SK-N-SH treated with all-trans-retinoic acid at 6 μM for 48 hours (cell line): ENCODE measurements at regions not wholly inside any gene's neighbourhood (a gene's known extent, or its start where the extent isn't known, plus 50 kb on each side); places are given as distances from the start of the nearest gene placed in this dataset.
"Not testable (repeated sequence)": the region's sequence is repeated elsewhere in the genome, so short reads cannot be mapped to it uniquely, and the experiment has no call there.

Experiments
- ATAC-seq: fragments of 200-7000 bp; cut with Tn5 transposase; 3 replicates; pipeline ENCODE4 v1.9.1; 2020; ENCODE audit warnings: mild to moderate bottlenecking, moderate library complexity
- ARNTL ChIP-seq: fragments of 450-650 bp; formaldehyde crosslinking; IDR thresholded peaks from 2 replicates; pipeline ENCODE4 v1.5.0; 2020; ENCODE audit warnings: low read depth, mild to moderate bottlenecking, moderate library complexity, borderline replicate concordance
- BACH2 ChIP-seq: fragments of 250-450 bp; sonication (Bioruptor Pico); IDR thresholded peaks from 2 replicates; pipeline ENCODE4 v1.9.0; 2021; ENCODE audit warnings: mild to moderate bottlenecking, borderline replicate concordance
- CSDC2 ChIP-seq: fragments of 250-450 bp; sonication (Bioruptor Pico); IDR thresholded peaks from 2 replicates; pipeline ENCODE4 v1.5.0; 2020; ENCODE audit warnings: mild to moderate bottlenecking, moderate library complexity
- ESRRG ChIP-seq: fragments of 250-450 bp; sonication (Bioruptor Pico); IDR thresholded peaks from 2 replicates; pipeline ENCODE4 v1.6.1; 2021; ENCODE audit warnings: mild to moderate bottlenecking
- GLIS3 ChIP-seq: fragments of 250-450 bp; sonication (Bioruptor Pico); IDR thresholded peaks from 2 replicates; pipeline ENCODE4 v1.5.0; 2020; ENCODE audit warnings: mild to moderate bottlenecking, moderate library complexity
- OSR1 ChIP-seq: fragments of 250-450 bp; sonication (Bioruptor Pico); IDR thresholded peaks from 2 replicates; pipeline ENCODE4 v1.8.0; 2022; ENCODE audit warnings: moderate library complexity, mild to moderate bottlenecking, inconsistent platforms
- PPARA ChIP-seq: fragments of 250-450 bp; sonication (Bioruptor Pico); IDR thresholded peaks from 2 replicates; pipeline ENCODE4 v1.5.0; 2020; ENCODE audit warnings: mild to moderate bottlenecking, borderline replicate concordance
- RARB ChIP-seq: fragments of 250-450 bp; sonication (Bioruptor Pico); IDR thresholded peaks from 2 replicates; pipeline ENCODE4 v1.8.0; 2021; ENCODE audit warnings: mild to moderate bottlenecking, moderate library complexity
- SNAI2 ChIP-seq: fragments of 250-450 bp; sonication (Bioruptor Pico); IDR thresholded peaks from 2 replicates; pipeline ENCODE4 v1.5.0; 2020; ENCODE audit warnings: mild to moderate bottlenecking, moderate library complexity
- TCF4 ChIP-seq: fragments of 250-450 bp; sonication (Bioruptor Pico); IDR thresholded peaks from 2 replicates; pipeline ENCODE4 v1.8.0; 2021; ENCODE audit warnings: mild to moderate bottlenecking, moderate library complexity, borderline replicate concordance
- TOX ChIP-seq: fragments of 250-450 bp; sonication (Bioruptor Pico); IDR thresholded peaks from 2 replicates; pipeline ENCODE4 v1.8.0; 2021; ENCODE audit warnings: mild to moderate bottlenecking, moderate library complexity, borderline replicate concordance
- ZC3H10 ChIP-seq: fragments of 250-450 bp; sonication (Bioruptor Pico); IDR thresholded peaks from 2 replicates; pipeline ENCODE4 v1.5.1; 2021; ENCODE audit warnings: mild to moderate bottlenecking, moderate library complexity
- TF ChIP-seq, protein P1 (sequence below): fragments of 250-450 bp; sonication (Bioruptor Pico); IDR thresholded peaks from 2 replicates; pipeline ENCODE4 v1.8.0; 2020; ENCODE audit warnings: mild to moderate bottlenecking, moderate library complexity, borderline replicate concordance
- TF ChIP-seq, protein P2 (sequence below): fragments of 250-450 bp; sonication (Bioruptor Pico); IDR thresholded peaks from 2 replicates; pipeline ENCODE4 v1.5.1; 2021; ENCODE audit warnings: mild to moderate bottlenecking, moderate library complexity
- TF ChIP-seq, protein P3 (sequence below): fragments of 250-450 bp; sonication (Bioruptor Pico); IDR thresholded peaks from 2 replicates; pipeline ENCODE4 v1.5.0; 2020; ENCODE audit warnings: mild to moderate bottlenecking, moderate library complexity
- TF ChIP-seq, protein P4 (sequence below): fragments of 250-450 bp; sonication (Bioruptor Pico); IDR thresholded peaks from 2 replicates; pipeline ENCODE4 v1.8.0; 2021; ENCODE audit warnings: low read depth, mild to moderate bottlenecking, moderate library complexity, borderline replicate concordance

DNA sequence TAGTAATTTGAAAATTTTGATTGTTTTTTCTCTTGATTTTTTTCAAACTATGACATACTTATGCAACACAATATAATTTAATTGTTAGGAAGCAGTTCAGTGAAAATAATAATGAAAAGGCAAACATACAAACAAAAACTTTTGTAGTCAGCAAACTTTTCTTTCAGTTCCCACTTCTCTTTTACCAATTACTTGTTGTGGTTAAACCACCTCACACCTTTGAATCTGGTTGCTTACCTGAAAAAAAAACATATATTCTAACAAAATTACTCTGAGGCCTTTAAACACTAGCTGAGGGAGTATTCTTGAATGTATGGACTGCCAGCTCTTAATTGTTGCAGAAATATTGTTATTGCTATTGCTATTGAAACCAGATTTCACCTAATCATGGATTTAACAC lies 266.2 kb upstream of the SEMA3C start:
- no peak for ATAC-seq
- TF ChIP-seq, protein P1, sequence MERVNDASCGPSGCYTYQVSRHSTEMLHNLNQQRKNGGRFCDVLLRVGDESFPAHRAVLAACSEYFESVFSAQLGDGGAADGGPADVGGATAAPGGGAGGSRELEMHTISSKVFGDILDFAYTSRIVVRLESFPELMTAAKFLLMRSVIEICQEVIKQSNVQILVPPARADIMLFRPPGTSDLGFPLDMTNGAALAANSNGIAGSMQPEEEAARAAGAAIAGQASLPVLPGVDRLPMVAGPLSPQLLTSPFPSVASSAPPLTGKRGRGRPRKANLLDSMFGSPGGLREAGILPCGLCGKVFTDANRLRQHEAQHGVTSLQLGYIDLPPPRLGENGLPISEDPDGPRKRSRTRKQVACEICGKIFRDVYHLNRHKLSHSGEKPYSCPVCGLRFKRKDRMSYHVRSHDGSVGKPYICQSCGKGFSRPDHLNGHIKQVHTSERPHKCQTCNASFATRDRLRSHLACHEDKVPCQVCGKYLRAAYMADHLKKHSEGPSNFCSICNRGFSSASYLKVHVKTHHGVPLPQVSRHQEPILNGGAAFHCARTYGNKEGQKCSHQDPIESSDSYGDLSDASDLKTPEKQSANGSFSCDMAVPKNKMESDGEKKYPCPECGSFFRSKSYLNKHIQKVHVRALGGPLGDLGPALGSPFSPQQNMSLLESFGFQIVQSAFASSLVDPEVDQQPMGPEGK (CRISPR knock-in tag), result no peak
- TF ChIP-seq ESRRG (no peak), ARNTL (CRISPR knock-in tag) (no peak)

DNA sequence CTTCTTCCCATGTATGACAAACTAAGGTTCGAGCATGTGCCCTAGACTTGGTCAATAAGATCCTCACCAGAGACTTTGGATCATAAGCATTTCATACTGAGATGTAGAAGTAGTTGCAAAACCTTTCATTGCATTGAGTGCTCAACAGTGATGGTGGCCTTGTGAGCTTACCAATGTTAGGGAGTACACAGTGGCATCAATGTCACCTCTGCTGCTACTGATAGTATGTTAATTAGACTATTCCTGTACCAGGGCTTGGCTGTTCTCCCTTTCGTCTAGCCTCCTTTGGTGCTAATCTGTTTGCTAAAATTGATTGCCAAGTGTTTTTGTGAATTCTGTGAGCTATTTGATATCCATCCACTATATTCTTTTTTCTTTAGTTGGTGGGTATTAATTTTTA lies 264.5 kb upstream of the SEMA3C start:
- no peak for TF ChIP-seq OSR1
- TF ChIP-seq, protein P1 (CRISPR knock-in tag), result no peak
- TF ChIP-seq RARB (CRISPR knock-in tag), result no peak
- no peak for TF ChIP-seq PPARA (CRISPR knock-in tag)
- TF ChIP-seq, protein P2, sequence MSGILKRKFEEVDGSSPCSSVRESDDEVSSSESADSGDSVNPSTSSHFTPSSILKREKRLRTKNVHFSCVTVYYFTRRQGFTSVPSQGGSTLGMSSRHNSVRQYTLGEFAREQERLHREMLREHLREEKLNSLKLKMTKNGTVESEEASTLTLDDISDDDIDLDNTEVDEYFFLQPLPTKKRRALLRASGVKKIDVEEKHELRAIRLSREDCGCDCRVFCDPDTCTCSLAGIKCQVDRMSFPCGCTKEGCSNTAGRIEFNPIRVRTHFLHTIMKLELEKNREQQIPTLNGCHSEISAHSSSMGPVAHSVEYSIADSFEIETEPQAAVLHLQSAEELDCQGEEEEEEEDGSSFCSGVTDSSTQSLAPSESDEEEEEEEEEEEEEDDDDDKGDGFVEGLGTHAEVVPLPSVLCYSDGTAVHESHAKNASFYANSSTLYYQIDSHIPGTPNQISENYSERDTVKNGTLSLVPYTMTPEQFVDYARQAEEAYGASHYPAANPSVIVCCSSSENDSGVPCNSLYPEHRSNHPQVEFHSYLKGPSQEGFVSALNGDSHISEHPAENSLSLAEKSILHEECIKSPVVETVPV, result no peak
- no peak for TF ChIP-seq ESRRG
- TF ChIP-seq SNAI2 (CRISPR knock-in tag), result no peak
- TF ChIP-seq, protein P3, sequence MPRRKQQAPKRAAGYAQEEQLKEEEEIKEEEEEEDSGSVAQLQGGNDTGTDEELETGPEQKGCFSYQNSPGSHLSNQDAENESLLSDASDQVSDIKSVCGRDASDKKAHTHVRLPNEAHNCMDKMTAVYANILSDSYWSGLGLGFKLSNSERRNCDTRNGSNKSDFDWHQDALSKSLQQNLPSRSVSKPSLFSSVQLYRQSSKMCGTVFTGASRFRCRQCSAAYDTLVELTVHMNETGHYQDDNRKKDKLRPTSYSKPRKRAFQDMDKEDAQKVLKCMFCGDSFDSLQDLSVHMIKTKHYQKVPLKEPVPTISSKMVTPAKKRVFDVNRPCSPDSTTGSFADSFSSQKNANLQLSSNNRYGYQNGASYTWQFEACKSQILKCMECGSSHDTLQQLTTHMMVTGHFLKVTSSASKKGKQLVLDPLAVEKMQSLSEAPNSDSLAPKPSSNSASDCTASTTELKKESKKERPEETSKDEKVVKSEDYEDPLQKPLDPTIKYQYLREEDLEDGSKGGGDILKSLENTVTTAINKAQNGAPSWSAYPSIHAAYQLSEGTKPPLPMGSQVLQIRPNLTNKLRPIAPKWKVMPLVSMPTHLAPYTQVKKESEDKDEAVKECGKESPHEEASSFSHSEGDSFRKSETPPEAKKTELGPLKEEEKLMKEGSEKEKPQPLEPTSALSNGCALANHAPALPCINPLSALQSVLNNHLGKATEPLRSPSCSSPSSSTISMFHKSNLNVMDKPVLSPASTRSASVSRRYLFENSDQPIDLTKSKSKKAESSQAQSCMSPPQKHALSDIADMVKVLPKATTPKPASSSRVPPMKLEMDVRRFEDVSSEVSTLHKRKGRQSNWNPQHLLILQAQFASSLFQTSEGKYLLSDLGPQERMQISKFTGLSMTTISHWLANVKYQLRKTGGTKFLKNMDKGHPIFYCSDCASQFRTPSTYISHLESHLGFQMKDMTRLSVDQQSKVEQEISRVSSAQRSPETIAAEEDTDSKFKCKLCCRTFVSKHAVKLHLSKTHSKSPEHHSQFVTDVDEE, result no peak
- no peak for TF ChIP-seq CSDC2 (CRISPR knock-in tag)
- TF ChIP-seq BACH2 (CRISPR knock-in tag), result no peak
- no peak for ATAC-seq

DNA sequence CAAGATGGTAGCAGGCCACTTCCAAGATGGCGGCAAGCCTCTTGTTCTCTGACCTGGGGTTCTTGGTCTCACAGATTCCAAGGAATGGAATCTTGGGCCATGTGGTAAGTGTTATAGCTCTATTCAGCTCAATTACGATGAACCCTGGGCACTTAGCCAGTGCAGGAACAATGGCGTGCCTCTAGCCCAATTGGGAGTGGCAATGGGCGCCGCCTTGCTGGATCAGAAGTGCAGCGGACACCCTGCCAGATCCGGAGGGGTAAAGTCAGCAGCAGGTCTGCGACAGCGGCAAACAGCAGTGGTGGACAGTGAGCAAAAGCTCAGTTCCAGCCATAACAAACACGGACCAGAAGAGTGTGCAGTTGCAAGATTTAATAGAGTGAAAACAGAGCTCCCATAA lies 263.2 kb upstream of the SEMA3C start:
- not testable (repeated sequence) for ATAC-seq

DNA sequence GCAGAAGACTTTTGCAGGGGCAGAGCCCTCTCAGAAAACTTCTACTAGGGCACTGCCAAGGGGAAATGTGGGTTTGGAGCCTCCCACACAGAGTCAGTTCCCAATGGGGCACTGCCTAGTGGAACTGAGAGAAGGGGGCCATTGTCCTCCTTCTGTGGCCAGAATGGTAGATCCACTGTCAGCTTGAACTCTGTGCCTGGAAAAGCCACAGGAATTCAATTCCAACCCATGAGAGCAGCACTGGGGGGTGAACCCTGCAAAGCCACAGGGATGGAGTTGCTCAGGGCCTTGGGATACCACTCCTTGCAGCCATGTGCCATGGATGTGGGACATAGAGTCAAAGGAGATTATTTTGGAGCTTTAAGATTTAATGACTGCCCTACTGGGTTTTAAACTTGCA lies 262.2 kb upstream of the SEMA3C start:
- no peak for TF ChIP-seq GLIS3 (CRISPR knock-in tag)
- TF ChIP-seq, protein P4, sequence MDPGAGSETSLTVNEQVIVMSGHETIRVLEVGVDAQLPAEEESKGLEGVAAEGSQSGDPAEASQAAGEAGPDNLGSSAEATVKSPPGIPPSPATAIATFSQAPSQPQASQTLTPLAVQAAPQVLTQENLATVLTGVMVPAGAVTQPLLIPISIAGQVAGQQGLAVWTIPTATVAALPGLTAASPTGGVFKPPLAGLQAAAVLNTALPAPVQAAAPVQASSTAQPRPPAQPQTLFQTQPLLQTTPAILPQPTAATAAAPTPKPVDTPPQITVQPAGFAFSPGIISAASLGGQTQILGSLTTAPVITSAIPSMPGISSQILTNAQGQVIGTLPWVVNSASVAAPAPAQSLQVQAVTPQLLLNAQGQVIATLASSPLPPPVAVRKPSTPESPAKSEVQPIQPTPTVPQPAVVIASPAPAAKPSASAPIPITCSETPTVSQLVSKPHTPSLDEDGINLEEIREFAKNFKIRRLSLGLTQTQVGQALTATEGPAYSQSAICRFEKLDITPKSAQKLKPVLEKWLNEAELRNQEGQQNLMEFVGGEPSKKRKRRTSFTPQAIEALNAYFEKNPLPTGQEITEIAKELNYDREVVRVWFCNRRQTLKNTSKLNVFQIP (CRISPR knock-in tag), result no peak

DNA sequence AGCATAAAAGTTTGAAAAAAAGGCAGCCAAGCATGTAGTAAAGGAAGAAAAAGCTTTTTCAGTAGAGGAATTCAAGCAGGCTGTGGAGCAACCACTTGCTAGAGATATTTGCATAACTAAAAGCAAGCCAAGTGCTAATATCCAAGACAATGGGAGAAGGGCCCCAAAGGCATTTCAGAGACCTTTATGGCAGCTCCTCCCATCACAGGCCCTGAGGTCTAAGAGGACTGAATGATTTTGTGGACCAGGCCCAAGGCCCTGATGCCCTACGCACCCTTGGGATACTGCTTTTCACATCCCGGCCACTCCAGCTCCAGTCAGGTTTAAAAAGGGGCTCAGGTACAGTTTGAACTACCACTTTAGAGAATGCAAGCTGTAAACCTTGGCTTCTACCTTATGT lies 261.7 kb upstream of the SEMA3C start:
- no peak for TF ChIP-seq TCF4 (CRISPR knock-in tag)
- TF ChIP-seq RARB (CRISPR knock-in tag), result no peak
- TF ChIP-seq ESRRG, result no peak
- TF ChIP-seq TOX (CRISPR knock-in tag), result no peak
- TF ChIP-seq SNAI2 (CRISPR knock-in tag), result no peak
- TF ChIP-seq, protein P3, result no peak
- TF ChIP-seq, protein P1 (CRISPR knock-in tag), result no peak
- no peak for TF ChIP-seq BACH2 (CRISPR knock-in tag)
- no peak for TF ChIP-seq CSDC2 (CRISPR knock-in tag)
- no peak for TF ChIP-seq ZC3H10 (CRISPR knock-in tag)
- no peak for ATAC-seq

More for the DNA sequence above, 262.2 kb upstream of the SEMA3C start:
- ATAC-seq, result no peak
